ENCODE measurements at regions not wholly inside any gene's neighbourhood (a gene's known extent, or its start where the extent isn't known, plus 50 kb on each side); places are given as distances from the start of the nearest gene placed in this dataset.

DNA sequence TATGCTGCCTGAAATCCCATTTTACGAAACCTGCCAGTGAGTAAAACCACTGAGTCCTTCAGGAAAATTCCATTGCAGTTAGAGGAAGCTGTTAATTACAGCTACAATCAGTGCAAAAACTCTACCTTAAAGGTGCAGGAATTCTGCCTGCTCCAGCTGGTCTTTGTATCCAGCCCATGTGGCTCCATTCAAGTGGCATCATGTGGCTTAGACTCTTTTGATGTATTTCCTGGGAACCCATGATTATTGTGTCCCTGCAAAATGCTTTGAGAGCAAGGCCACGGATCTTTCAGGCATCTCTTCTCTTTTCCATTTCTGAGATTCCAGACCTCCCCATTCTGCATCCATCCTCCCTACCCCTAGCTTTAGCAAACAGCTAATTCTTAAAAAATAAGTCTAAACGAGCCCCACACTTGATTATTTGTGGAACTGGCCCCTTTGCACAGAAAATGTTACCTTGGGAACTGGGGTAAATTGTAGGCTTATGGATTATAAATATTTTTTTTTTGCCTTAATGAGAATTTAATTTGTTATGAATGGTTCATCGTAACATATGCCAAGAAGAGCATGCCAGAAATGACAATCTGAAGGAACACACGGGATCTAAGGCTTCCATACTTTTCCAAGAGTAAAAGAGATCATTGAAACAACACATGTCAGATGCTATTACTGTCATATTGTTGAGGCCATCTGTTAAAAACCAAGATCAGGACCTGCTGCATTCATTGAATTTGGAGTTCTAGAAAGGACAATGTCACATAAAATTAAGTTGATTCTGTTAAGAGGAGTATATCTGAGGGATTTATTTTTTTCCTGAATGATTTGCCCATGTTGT lies 144.6 kb downstream of the TPH2 start:
- no peak overlapping the region for H3K4me3 ChIP-seq (ENCODE audit: low read length)
- H3K36me3 ChIP-seq (ENCODE audit: insufficient read depth, low read length), result no peaks in the 10 kb centered on the region
- H3K9me3 ChIP-seq (ENCODE audit: low read length), result no peaks in the 10 kb centered on the region
- H2AFZ ChIP-seq (ENCODE audit: low read depth, low read length), result no peak overlapping the region
- H3K4me1 ChIP-seq (ENCODE audit: insufficient read depth, low read length), result peaks cover 11% of the 10 kb centered on the region
- no peaks in the 10 kb centered on the region for H3K27me3 ChIP-seq (ENCODE audit: insufficient read depth, low read length)

DNA sequence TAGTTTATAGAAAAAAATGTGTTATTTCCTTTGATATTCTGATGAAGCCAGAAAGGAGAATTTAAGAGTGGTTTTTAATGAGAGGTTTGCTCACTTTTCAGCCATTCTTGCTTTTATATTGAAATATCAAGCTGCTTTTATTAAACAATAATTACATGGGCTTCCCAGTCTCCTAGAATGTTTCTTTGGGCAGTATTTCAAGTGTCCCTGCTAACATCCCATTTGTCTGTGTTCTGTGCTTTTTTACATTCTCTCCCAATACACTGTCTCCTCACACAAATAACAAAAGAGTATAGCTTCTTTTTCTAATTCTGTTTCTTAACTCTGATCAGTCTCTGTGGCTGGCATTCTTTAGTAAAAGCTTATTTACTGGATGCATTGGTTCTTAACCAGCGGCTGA lies 145.4 kb downstream of the TPH2 start:
- H3K9me3 ChIP-seq (ENCODE audit: low read length), result no peaks in the 10 kb centered on the region
- H3K36me3 ChIP-seq (ENCODE audit: insufficient read depth, low read length), result no peaks in the 10 kb centered on the region
- H3K27me3 ChIP-seq (ENCODE audit: insufficient read depth, low read length), result no peaks in the 10 kb centered on the region
- H3K4me1 ChIP-seq (ENCODE audit: insufficient read depth, low read length), result peaks cover 11% of the 10 kb centered on the region
- no peak overlapping the region for H2AFZ ChIP-seq (ENCODE audit: low read depth, low read length)
- no peak overlapping the region for H3K4me3 ChIP-seq (ENCODE audit: low read length)

DNA sequence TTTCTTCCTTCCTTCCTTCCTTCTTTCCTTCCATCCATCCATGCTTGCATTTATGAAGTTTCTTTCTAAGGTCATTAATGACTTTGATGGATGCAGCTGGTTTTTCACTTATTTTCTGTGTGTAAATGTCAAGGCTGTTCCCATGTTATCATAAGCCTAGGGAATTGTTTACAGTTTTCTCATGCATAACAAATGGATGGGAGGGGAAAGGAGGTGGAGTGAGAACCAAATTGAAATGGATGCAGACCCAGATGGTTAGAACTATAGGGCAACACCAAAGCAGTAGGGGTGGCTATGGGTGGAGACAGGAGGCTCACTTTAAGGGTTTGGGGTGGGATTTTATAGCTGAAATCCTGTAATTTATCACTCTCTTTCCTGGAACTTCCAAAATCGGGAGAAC lies 146.2 kb downstream of the TPH2 start:
- peaks cover 11% of the 10 kb centered on the region for H3K4me1 ChIP-seq (ENCODE audit: insufficient read depth, low read length)
- no peaks in the 10 kb centered on the region for H3K9me3 ChIP-seq (ENCODE audit: low read length)
- no peak overlapping the region for H2AFZ ChIP-seq (ENCODE audit: low read depth, low read length)

DNA sequence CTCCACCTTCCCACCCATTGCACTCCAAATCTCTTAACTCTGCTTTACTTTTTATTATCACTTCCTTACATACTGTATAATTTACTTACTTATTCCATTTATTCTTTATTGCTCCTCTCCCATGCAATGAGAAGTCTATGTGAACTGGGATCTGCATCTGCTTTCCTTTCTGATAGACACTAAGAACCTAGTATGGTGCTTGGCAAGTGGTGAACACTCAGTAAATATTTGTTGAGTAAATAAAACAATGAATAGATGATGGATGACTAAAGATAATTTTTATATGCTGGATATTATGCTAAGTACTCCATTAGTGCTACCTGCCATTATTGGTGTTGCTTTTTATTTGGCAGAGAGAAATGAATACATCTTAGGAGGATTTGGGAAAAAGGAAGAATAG lies 151.0 kb downstream of the TPH2 start:
- no peaks in the 10 kb centered on the region for H3K27me3 ChIP-seq (ENCODE audit: insufficient read depth, low read length)
- no peaks in the 10 kb centered on the region for H3K4me1 ChIP-seq (ENCODE audit: insufficient read depth, low read length)
- H3K9me3 ChIP-seq (ENCODE audit: low read length), result peaks cover 4% of the 10 kb centered on the region
- H2AFZ ChIP-seq (ENCODE audit: low read depth, low read length), result no peak overlapping the region
- no peak overlapping the region for H3K4me3 ChIP-seq (ENCODE audit: low read length)
- no peaks in the 10 kb centered on the region for H3K36me3 ChIP-seq (ENCODE audit: insufficient read depth, low read length)

More for the DNA sequence above, 146.2 kb downstream of the TPH2 start:
- Histone ChIP-seq H3K27me3 (ENCODE audit: insufficient read depth, low read length) (no peaks in the 10 kb centered on the region), H3K36me3 (ENCODE audit: insufficient read depth, low read length) (no peaks in the 10 kb centered on the region), H3K4me3 (ENCODE audit: low read length) (no peak overlapping the region)

DNA sequence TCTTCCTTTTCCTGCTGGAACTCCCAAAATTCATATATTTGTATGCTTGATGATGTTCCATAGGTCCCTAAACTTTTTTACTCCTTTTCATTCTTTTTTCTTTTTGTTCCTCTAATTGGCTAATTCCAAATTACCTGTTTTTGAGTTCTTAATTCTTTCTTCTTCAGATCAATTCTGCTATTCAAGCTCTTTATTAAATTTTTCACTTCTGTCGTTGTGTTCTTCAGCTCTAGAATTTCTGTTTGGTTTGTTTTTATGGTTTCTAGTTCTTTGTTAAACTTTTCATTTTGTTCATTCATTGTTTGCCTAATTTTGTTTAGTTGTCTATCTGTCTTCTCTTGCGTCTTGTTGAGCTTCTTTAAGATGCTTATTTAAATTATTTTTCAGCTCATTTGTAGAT lies 154.8 kb downstream of the TPH2 start:
- Histone ChIP-seq H3K4me1 (ENCODE audit: insufficient read depth, low read length) (no peaks in the 10 kb centered on the region), H2AFZ (ENCODE audit: low read depth, low read length) (no peak overlapping the region), H3K27me3 (ENCODE audit: insufficient read depth, low read length) (no peaks in the 10 kb centered on the region), H3K9me3 (ENCODE audit: low read length) (peaks cover 4% of the 10 kb centered on the region), H3K4me3 (ENCODE audit: low read length) (no peak overlapping the region), H3K36me3 (ENCODE audit: insufficient read depth, low read length) (no peaks in the 10 kb centered on the region)

DNA sequence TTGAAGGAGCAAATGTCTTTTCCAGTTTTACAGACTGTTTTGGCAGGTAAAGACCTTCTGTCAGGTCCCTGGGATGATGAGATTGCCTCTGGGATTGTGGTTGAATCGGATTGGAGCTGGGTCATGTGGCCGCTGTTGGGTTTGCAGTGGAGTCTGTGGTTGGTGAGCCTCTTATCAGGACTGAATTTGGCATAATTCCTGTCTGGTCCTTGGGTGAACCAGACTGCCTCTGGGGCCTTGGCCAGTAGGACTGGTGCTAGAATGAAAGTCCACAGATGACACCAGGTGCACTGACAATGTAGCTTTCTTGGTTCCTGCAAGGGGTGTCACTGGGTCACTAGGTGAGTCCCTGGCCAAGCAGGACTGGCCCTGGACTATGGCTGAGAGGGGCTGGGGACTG lies 155.3 kb downstream of the TPH2 start:
- H3K27me3 ChIP-seq (ENCODE audit: insufficient read depth, low read length), result no peaks in the 10 kb centered on the region
- H3K36me3 ChIP-seq (ENCODE audit: insufficient read depth, low read length), result no peaks in the 10 kb centered on the region
- no peaks in the 10 kb centered on the region for H3K4me1 ChIP-seq (ENCODE audit: insufficient read depth, low read length)
- peaks cover 4% of the 10 kb centered on the region for H3K9me3 ChIP-seq (ENCODE audit: low read length)
- H3K4me3 ChIP-seq (ENCODE audit: low read length), result no peak overlapping the region
- no peak overlapping the region for H2AFZ ChIP-seq (ENCODE audit: low read depth, low read length)

DNA sequence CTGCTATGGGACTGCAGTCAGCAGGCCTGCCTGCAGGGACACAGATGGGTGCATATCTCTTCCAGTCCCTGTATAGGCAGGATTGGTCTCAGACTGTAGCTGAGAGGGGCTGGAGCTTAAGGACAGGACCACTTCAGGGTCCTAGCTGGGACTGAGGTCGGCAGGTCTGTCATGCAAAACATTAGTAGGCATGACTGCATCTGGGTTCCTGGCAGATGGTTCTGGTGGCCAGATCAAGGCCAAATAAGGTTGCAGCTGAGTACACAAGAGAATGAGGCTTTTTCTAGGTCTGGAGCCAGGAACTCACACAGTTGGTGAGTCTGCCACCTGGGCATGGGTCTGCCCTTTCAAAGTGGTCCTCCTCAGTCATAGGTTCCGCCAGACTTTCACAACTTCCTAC lies 155.8 kb downstream of the TPH2 start:
- Histone ChIP-seq H3K4me3 (ENCODE audit: low read length) (no peak overlapping the region), H3K36me3 (ENCODE audit: insufficient read depth, low read length) (no peaks in the 10 kb centered on the region), H3K9me3 (ENCODE audit: low read length) (peaks cover 4% of the 10 kb centered on the region), H3K4me1 (ENCODE audit: insufficient read depth, low read length) (no peaks in the 10 kb centered on the region), H3K27me3 (ENCODE audit: insufficient read depth, low read length) (no peaks in the 10 kb centered on the region), H2AFZ (ENCODE audit: low read depth, low read length) (no peak overlapping the region)

DNA sequence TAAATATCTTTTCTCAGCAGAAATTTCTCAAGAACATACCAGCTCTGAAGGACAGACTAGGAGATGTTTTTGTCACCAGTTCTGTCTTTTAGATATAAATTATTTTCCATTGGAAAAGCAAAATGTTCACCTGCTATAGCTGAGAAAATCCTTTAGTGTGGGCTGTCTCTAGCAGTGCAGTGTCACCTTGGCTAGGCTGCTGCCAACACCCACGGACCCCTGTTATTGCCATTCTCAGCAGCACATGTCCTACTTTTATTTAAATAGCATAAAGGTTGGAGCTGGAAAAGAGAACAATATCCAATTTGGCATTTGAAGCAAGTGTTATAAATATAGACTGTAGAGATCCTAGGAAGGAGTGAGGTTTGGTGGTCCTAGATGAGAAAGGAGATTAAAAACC lies 156.4 kb downstream of the TPH2 start:
- H3K36me3 ChIP-seq (ENCODE audit: insufficient read depth, low read length), result no peaks in the 10 kb centered on the region
- H3K27me3 ChIP-seq (ENCODE audit: insufficient read depth, low read length), result no peaks in the 10 kb centered on the region
- H2AFZ ChIP-seq (ENCODE audit: low read depth, low read length), result no peak overlapping the region
- no peak overlapping the region for H3K4me3 ChIP-seq (ENCODE audit: low read length)
- H3K4me1 ChIP-seq (ENCODE audit: insufficient read depth, low read length), result no peaks in the 10 kb centered on the region
- H3K9me3 ChIP-seq (ENCODE audit: low read length), result peaks cover 4% of the 10 kb centered on the region

DNA sequence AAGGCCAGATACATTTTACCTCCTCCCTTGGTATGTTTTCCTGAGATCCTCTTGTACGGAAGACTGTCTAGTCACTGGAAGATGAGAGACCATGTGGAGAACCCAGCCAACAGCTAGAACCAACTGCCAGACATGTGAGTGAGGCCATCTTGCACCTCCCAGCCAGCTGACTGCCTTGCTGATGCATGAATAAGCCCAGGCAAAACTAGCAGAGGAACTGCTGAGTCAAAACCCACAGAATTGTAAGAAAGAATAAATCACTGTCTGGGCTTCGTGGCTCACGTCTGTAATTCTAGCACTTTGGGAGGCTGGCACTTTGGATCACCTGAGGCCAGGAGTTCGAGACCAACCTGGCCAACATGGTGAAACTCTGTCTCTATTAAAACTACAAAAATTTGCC lies 160.0 kb downstream of the TPH2 start:
- H3K4me1 ChIP-seq (ENCODE audit: insufficient read depth, low read length), result no peaks in the 10 kb centered on the region
- H3K4me3 ChIP-seq (ENCODE audit: low read length), result no peak overlapping the region

DNA sequence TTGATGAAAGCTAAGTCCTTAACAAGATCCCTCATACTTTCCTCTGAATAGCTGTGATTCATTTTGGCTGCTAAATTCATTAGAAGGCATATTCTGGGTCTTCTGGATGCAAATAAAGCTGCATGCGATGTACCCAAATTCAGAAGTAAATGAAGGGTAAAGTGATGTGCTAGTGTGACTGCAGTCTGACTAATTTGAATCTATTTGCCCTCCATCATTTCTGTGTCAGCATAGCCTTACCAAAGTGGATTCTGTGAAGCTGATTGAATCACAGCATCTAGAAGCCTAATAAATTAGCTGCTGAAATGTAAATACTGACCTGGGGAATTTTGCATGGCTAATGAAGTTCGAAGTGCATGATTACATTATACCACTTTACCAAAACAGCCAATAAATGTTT lies 162.2 kb downstream of the TPH2 start:
- no peak overlapping the region for H3K4me3 ChIP-seq (ENCODE audit: low read length)
- H3K27me3 ChIP-seq (ENCODE audit: insufficient read depth, low read length), result no peaks in the 10 kb centered on the region
- no peak overlapping the region for H2AFZ ChIP-seq (ENCODE audit: low read depth, low read length)
- no peaks in the 10 kb centered on the region for H3K36me3 ChIP-seq (ENCODE audit: insufficient read depth, low read length)
- no peaks in the 10 kb centered on the region for H3K4me1 ChIP-seq (ENCODE audit: insufficient read depth, low read length)
- no peaks in the 10 kb centered on the region for H3K9me3 ChIP-seq (ENCODE audit: low read length)

More for the DNA sequence above, 160.0 kb downstream of the TPH2 start:
- H3K27me3 ChIP-seq (ENCODE audit: insufficient read depth, low read length), result no peaks in the 10 kb centered on the region
- H2AFZ ChIP-seq (ENCODE audit: low read depth, low read length), result no peak overlapping the region
- H3K36me3 ChIP-seq (ENCODE audit: insufficient read depth, low read length), result no peaks in the 10 kb centered on the region
- peaks cover 4% of the 10 kb centered on the region for H3K9me3 ChIP-seq (ENCODE audit: low read length)

DNA sequence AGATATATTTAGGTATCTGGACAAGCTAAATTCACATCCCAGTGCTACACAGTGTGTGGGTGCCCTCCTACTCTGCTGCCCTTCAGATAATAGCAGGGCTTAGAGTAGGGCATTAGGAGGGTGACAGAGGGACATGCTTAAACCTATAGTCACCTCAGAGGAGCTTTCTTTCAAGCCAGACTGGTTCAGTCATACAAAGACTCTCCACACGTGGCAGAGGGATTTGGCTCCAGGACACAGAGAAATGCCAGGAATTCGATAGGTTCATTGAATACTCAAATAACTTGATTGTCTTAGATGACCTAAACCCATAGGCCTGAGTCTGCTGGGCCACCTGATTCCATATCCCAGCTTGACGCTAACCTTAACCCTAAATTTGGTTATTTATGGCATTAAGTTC lies 163.5 kb downstream of the TPH2 start:
- no peak overlapping the region for H3K4me3 ChIP-seq (ENCODE audit: low read length)
- no peak overlapping the region for H2AFZ ChIP-seq (ENCODE audit: low read depth, low read length)
- no peaks in the 10 kb centered on the region for H3K27me3 ChIP-seq (ENCODE audit: insufficient read depth, low read length)
- no peaks in the 10 kb centered on the region for H3K4me1 ChIP-seq (ENCODE audit: insufficient read depth, low read length)
- H3K9me3 ChIP-seq (ENCODE audit: low read length), result no peaks in the 10 kb centered on the region
- H3K36me3 ChIP-seq (ENCODE audit: insufficient read depth, low read length), result no peaks in the 10 kb centered on the region

DNA sequence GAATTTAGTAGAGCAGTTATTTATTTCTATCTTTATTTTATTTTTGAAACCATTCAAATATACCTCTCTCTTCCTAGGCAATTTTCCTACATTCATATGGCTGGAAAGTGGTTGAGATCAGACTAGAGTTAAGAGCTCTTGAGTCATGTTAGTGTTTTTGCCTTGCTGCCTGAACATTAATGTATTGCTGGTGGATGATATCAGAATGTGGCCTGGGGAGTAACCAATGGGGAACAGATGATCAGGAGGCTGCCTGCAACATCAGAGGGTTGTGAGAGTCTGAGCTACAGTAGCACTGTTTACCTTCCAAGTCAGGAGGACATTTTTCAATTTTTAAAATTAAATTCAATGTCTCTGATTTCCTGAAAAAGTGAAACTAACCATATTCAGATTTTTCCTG lies 166.3 kb upstream of the TRHDE start:
- H3K9me3 ChIP-seq (ENCODE audit: low read length), result no peaks in the 10 kb centered on the region
- H2AFZ ChIP-seq (ENCODE audit: low read depth, low read length), result no peak overlapping the region
- H3K4me3 ChIP-seq (ENCODE audit: low read length), result no peak overlapping the region
- H3K36me3 ChIP-seq (ENCODE audit: insufficient read depth, low read length), result no peaks in the 10 kb centered on the region
- no peaks in the 10 kb centered on the region for H3K4me1 ChIP-seq (ENCODE audit: insufficient read depth, low read length)
- H3K27me3 ChIP-seq (ENCODE audit: insufficient read depth, low read length), result no peaks in the 10 kb centered on the region

DNA sequence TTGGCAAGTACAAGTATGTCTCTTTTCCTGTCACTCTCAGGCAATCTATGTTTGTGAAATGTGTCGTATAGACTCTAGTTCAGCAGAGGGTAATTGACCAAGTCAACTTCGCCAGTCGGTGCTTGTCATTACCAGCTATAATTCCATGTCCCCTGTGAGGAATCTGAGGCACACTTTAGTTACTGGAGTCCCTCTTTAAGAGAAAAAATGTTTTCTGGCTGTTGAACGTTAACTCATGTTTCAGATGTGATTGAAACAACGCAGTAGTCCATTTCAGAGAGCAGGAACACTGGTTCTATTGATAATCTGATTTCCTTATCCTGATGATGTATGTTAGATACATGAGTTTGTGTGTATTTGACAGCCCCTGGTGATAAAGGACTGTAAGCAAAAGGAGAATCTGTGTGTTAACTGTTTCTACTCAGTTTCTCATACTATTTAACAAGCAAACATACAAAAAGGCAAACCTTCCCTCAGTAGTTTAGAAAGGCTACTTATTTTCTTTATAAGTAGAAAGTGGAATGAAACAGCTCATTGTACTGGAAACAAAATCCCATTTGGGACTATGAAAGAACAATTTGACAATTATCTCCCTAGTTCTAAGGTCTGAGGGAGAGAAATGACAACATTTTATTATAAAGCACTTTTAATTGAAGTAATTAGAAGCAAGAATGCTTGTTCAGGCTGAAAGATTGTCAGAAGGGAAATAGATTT lies 161.1 kb upstream of the TRHDE start:
- no peaks in the 10 kb centered on the region for H3K4me1 ChIP-seq (ENCODE audit: insufficient read depth, low read length)
- H3K27me3 ChIP-seq (ENCODE audit: insufficient read depth, low read length), result no peaks in the 10 kb centered on the region
- no peaks in the 10 kb centered on the region for H3K9me3 ChIP-seq (ENCODE audit: low read length)
- H3K4me3 ChIP-seq (ENCODE audit: low read length), result no peak overlapping the region
- no peak overlapping the region for H2AFZ ChIP-seq (ENCODE audit: low read depth, low read length)
- H3K36me3 ChIP-seq (ENCODE audit: insufficient read depth, low read length), result no peaks in the 10 kb centered on the region
